Neural progenitor cell (in vitro differentiated cells): ENCODE measurements at regions not wholly inside any gene's neighbourhood (a gene's known extent, or its start where the extent isn't known, plus 50 kb on each side); places are given as distances from the start of the nearest gene placed in this dataset.

Experiments used
- DNase-seq: peaks from one replicate; pipeline ENCODE4 v3.0.0-alpha.2; 2016; ENCODE audit warnings: low spot score
- H2AFZ ChIP-seq: fragments of 200-600 bp; sonication (generic); replicated peaks from 2 replicates; pipeline ENCODE4 v1.6.1; 2016; ENCODE audit warnings: antibody characterized with exemption
- H3F3A ChIP-seq: fragments of 200-600 bp; sonication (generic); 2 replicates; pipeline ENCODE4 v1.6.1; 2016; ENCODE audit warnings: antibody characterized with exemption, low read depth
- H3K27ac ChIP-seq: fragments of 200-600 bp; sonication (generic); 2 replicates; pipeline ENCODE4 v1.5.1; 2016; ENCODE audit warnings: mild to moderate bottlenecking
- H3K27me3 ChIP-seq: fragments of 200-600 bp; sonication (generic); 2 replicates; pipeline ENCODE4 v1.6.1; 2016; ENCODE audit warnings: mild to moderate bottlenecking, moderate library complexity
- H3K36me3 ChIP-seq: fragments of 200-600 bp; sonication (generic); 2 replicates; pipeline ENCODE4 v1.5.1; 2016
- H3K4me1 ChIP-seq: fragments of 200-600 bp; sonication (generic); 2 replicates; pipeline ENCODE4 v1.6.1; 2016; ENCODE audit warnings: mixed run types
- H3K4me2 ChIP-seq: fragments of 200-600 bp; sonication (generic); 2 replicates; pipeline ENCODE4 v1.6.1; 2016
- H3K4me3 ChIP-seq: fragments of 200-600 bp; sonication (generic); 2 replicates; pipeline ENCODE4 v1.5.1; 2016
- H3K79me2 ChIP-seq: fragments of 200-600 bp; sonication (generic); 2 replicates; pipeline ENCODE4 v1.6.1; 2016; ENCODE audit warnings: low read depth
- H3K9ac ChIP-seq: fragments of 200-600 bp; sonication (generic); 2 replicates; pipeline ENCODE4 v1.6.1; 2016
- H3K9me3 ChIP-seq: fragments of 200-600 bp; sonication (generic); 2 replicates; pipeline ENCODE4 v1.5.1; 2016; ENCODE audit warnings: low read depth
- H4K20me1 ChIP-seq: fragments of 200-600 bp; sonication (generic); 2 replicates; pipeline ENCODE4 v1.6.1; 2016; ENCODE audit warnings: low read depth
- H3K27ac Mint-ChIP-seq: 3 replicates; pipeline ENCODE4 v1.8.0; 2021; ENCODE audit warnings: mixed read lengths
- H3K27me3 Mint-ChIP-seq: 2 replicates; pipeline ENCODE4 v1.8.0; 2022; ENCODE audit warnings: low read depth, mild to moderate bottlenecking, inconsistent platforms, moderate library complexity, mixed read lengths; ENCODE audit not compliant: insufficient read depth
- H3K36me3 Mint-ChIP-seq: 3 replicates; pipeline ENCODE4 v1.8.0; 2021; ENCODE audit warnings: mixed read lengths
- H3K4me1 Mint-ChIP-seq: 3 replicates; pipeline ENCODE4 v1.8.0; 2021; ENCODE audit warnings: mixed read lengths
- H3K4me3 Mint-ChIP-seq: 3 replicates; pipeline ENCODE4 v1.8.0; 2021; ENCODE audit warnings: mild to moderate bottlenecking, moderate library complexity, mixed read lengths
- H3K9me3 Mint-ChIP-seq: 3 replicates; pipeline ENCODE4 v1.8.0; 2020; ENCODE audit warnings: mixed read lengths
- EZH2 ChIP-seq: fragments of 200-600 bp; sonication (generic); IDR thresholded peaks from 2 replicates; pipeline ENCODE4 v1.6.1; 2017; ENCODE audit warnings: antibody characterized with exemption, mild to moderate bottlenecking, moderate library complexity
- EZH2phosphoT487 ChIP-seq: fragments of 200-600 bp; sonication (generic); IDR thresholded peaks from 2 replicates; pipeline ENCODE4 v1.6.1; 2017; ENCODE audit warnings: antibody characterized with exemption
- TF ChIP-seq, protein P1 (sequence below): fragments of 200-600 bp; sonication (generic); IDR thresholded peaks from 2 replicates; pipeline ENCODE4 v1.5.1; 2017; ENCODE audit warnings: antibody characterized with exemption, mild to moderate bottlenecking

- TF ChIP-seq EZH2: no peak
- TF ChIP-seq EZH2phosphoT487: no peak
- TF ChIP-seq, protein P1, sequence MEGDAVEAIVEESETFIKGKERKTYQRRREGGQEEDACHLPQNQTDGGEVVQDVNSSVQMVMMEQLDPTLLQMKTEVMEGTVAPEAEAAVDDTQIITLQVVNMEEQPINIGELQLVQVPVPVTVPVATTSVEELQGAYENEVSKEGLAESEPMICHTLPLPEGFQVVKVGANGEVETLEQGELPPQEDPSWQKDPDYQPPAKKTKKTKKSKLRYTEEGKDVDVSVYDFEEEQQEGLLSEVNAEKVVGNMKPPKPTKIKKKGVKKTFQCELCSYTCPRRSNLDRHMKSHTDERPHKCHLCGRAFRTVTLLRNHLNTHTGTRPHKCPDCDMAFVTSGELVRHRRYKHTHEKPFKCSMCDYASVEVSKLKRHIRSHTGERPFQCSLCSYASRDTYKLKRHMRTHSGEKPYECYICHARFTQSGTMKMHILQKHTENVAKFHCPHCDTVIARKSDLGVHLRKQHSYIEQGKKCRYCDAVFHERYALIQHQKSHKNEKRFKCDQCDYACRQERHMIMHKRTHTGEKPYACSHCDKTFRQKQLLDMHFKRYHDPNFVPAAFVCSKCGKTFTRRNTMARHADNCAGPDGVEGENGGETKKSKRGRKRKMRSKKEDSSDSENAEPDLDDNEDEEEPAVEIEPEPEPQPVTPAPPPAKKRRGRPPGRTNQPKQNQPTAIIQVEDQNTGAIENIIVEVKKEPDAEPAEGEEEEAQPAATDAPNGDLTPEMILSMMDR: no peak
- H3K27ac ChIP-seq: no peak overlapping the region
- H3K36me3 Mint-ChIP-seq: no peaks in the 10 kb centered on the region
- H4K20me1 ChIP-seq: no peaks in the 10 kb centered on the region
- no peaks in the 10 kb centered on the region for H3K27me3 ChIP-seq
- H3K27ac Mint-ChIP-seq: no peak overlapping the region
- H3K9me3 Mint-ChIP-seq: peaks cover 14% of the 10 kb centered on the region
- H3K4me3 ChIP-seq: no peak overlapping the region
- no peaks in the 10 kb centered on the region for H3F3A ChIP-seq
- no peak overlapping the region for H3K9ac ChIP-seq
- no peak overlapping the region for H2AFZ ChIP-seq
- H3K4me3 Mint-ChIP-seq: no peak overlapping the region
- no peaks in the 10 kb centered on the region for H3K4me1 Mint-ChIP-seq
- H3K79me2 ChIP-seq: no peaks in the 10 kb centered on the region
- H3K36me3 ChIP-seq: no peaks in the 10 kb centered on the region
- DNase-seq: no peak
- no peaks in the 10 kb centered on the region for H3K9me3 ChIP-seq
- H3K4me2 ChIP-seq: no peak overlapping the region
- H3K27me3 Mint-ChIP-seq: peaks cover 7% of the 10 kb centered on the region
- H3K4me1 ChIP-seq: no peaks in the 10 kb centered on the region
Observed at GRCh38 chr6:159572439-159573110, 120.5 kb downstream of the SOD2 start.

DNA sequence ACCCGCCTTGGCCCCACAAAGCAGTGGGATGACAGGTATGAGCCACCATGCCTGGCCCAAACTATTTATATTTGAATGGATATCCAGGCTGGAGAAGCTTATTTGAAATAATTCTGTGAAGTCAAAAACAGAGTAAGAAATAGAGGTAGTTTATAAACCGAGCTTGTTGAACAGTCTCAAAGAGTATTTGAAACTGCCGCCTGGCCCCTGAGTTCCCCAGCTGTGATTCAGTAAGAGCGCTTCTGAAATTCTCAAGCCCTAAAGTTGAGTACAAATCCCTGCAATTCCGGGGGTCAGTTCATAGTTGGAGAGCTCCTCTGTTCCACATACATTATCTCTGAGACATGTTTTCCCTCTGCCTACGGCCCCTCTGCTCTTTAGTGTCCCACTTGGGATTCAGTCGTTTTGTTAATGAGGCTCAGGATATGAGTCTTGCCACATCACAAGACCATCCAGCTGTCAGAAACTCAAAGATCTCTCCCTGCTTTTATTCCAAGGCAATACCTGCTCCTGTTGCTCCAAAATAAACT is 127.8 kb downstream of the SOD2 start:
- H3K36me3 ChIP-seq: no peaks in the 10 kb centered on the region

GRCh38 chr6:159564456-159564855 is 128.6 kb downstream of the SOD2 start:
- DNase-seq: no peak
- H3K4me1 ChIP-seq: no peaks in the 10 kb centered on the region
- no peak overlapping the region for H3K4me3 ChIP-seq
- Mint-ChIP-seq H3K36me3 (no peaks in the 10 kb centered on the region), H3K27me3 (no peaks in the 10 kb centered on the region), H3K4me1 (no peaks in the 10 kb centered on the region), H3K9me3 (peaks cover 2% of the 10 kb centered on the region), H3K4me3 (no peak overlapping the region), H3K27ac (no peak overlapping the region)
- no peaks in the 10 kb centered on the region for H3K36me3 ChIP-seq
- H3K9me3 ChIP-seq: no peaks in the 10 kb centered on the region
- H4K20me1 ChIP-seq: no peaks in the 10 kb centered on the region
- no peak overlapping the region for H3K27ac ChIP-seq
- TF ChIP-seq EZH2: no peak
- TF ChIP-seq EZH2phosphoT487: no peak
- TF ChIP-seq, protein P1: no peak
- no peak overlapping the region for H2AFZ ChIP-seq
- H3K4me2 ChIP-seq: no peak overlapping the region
- H3K9ac ChIP-seq: no peak overlapping the region
- H3F3A ChIP-seq: no peaks in the 10 kb centered on the region
- no peaks in the 10 kb centered on the region for H3K27me3 ChIP-seq
- H3K79me2 ChIP-seq: no peaks in the 10 kb centered on the region

More for the DNA sequence above, 127.8 kb downstream of the SOD2 start:
- no peaks in the 10 kb centered on the region for H3F3A ChIP-seq
- Mint-ChIP-seq H3K36me3 (no peaks in the 10 kb centered on the region), H3K4me3 (no peak overlapping the region), H3K4me1 (no peaks in the 10 kb centered on the region), H3K9me3 (peaks cover 8% of the 10 kb centered on the region), H3K27ac (no peak overlapping the region), H3K27me3 (no peaks in the 10 kb centered on the region)
- no peaks in the 10 kb centered on the region for H3K27me3 ChIP-seq
- H3K27ac ChIP-seq: no peak overlapping the region
- H3K4me1 ChIP-seq: no peaks in the 10 kb centered on the region
- no peak overlapping the region for H3K9ac ChIP-seq
- no peak for DNase-seq
- no peaks in the 10 kb centered on the region for H3K9me3 ChIP-seq
- H3K79me2 ChIP-seq: no peaks in the 10 kb centered on the region
- H3K4me2 ChIP-seq: no peak overlapping the region
- H4K20me1 ChIP-seq: no peaks in the 10 kb centered on the region
- TF ChIP-seq EZH2phosphoT487 (no peak), EZH2 (no peak)
- TF ChIP-seq, protein P1: no peak
- H2AFZ ChIP-seq: no peak overlapping the region
- H3K4me3 ChIP-seq: no peak overlapping the region
